Caco-2 (cell line): ENCODE measurements at regions not wholly inside any gene's neighbourhood (a gene's known extent, or its start where the extent isn't known, plus 50 kb on each side); places are given as distances from the start of the nearest gene placed in this dataset.

Experiments used
- BruUV-seq: library from RNA; stranded (reverse); fragments of 400-500 nt; replicated peaks from 2 replicates; lab custom pipeline; 2021; lab: Mats Ljungman, UMichigan
- CTCF ChIA-PET: fragments of 300-600 bp; sonication (Branson Sonifier 250); formaldehyde crosslinking; loops from one replicate; lab custom pipeline; 2022; ENCODE audit warnings: antibody characterized with exemption; lab: Charles Lee
- POLR2A ChIA-PET: fragments of 300-600 bp; sonication (Branson Sonifier 250); formaldehyde crosslinking; loops from one replicate; lab custom pipeline; 2022; ENCODE audit warnings: antibody characterized with exemption; lab: Charles Lee
- DNase-seq, 2 experiments: peaks; one replicate each; pipeline versions ENCODE4 v3.0.0 to v3.0.0-alpha.2; 2020 to 2022
- H3K27me3 ChIP-seq: replicated peaks from 2 replicates; pipeline ENCODE4 v1.6.0; 2011; ENCODE audit warnings: low read length; ENCODE audit not compliant: control insufficient read depth, insufficient read depth
- H3K36me3 ChIP-seq: 2 replicates; pipeline ENCODE4 v1.5.1; 2011; ENCODE audit warnings: low read length; ENCODE audit not compliant: control insufficient read depth, insufficient read depth
- H3K4me1 ChIP-seq: fragments of 250-450 bp; sonication (Bioruptor Pico); 2 replicates; pipeline ENCODE4 v1.5.1; 2020; ENCODE audit warnings: mild to moderate bottlenecking
- H3K4me3 ChIP-seq: 2 replicates; pipeline ENCODE4 v1.5.1; 2011; ENCODE audit warnings: low read depth, mild to moderate bottlenecking, control low read depth, low read length
- H3K9me3 ChIP-seq: fragments of 250-450 bp; sonication (Bioruptor Pico); 2 replicates; pipeline ENCODE4 v1.5.1; 2020; ENCODE audit warnings: mild to moderate bottlenecking, moderate library complexity
- H3K27ac Mint-ChIP-seq: one replicate; pipeline ENCODE4 v1.8.0; 2022; ENCODE audit warnings: mixed read lengths; ENCODE audit not compliant: unreplicated experiment
- H3K27me3 Mint-ChIP-seq: one replicate; pipeline ENCODE4 v1.8.0; 2022; ENCODE audit warnings: mixed read lengths; ENCODE audit not compliant: insufficient read depth, unreplicated experiment
- H3K36me3 Mint-ChIP-seq: one replicate; pipeline ENCODE4 v1.8.0; 2022; ENCODE audit warnings: mild to moderate bottlenecking, mixed read lengths; ENCODE audit not compliant: insufficient read depth, unreplicated experiment
- H3K4me1 Mint-ChIP-seq: one replicate; pipeline ENCODE4 v1.8.0; 2022; ENCODE audit warnings: low read depth, mixed read lengths; ENCODE audit not compliant: unreplicated experiment
- H3K4me3 Mint-ChIP-seq: one replicate; pipeline ENCODE4 v1.8.0; 2022; ENCODE audit warnings: mild to moderate bottlenecking, moderate library complexity, mixed read lengths; ENCODE audit not compliant: unreplicated experiment
- H3K9me3 Mint-ChIP-seq: one replicate; pipeline ENCODE4 v1.8.0; 2022; ENCODE audit warnings: mixed read lengths; ENCODE audit not compliant: unreplicated experiment
- CTCF ChIP-seq, 2 experiments: fragments of 200-600 bp in 1 of 2; IDR thresholded peaks; 1 replicate in 1 of 2; 2 replicates in 1 of 2; pipeline versions ENCODE4 v1.5.1 to v1.8.0; 2011 to 2022; ENCODE audit warnings: antibody characterized with exemption in 1 of 2, control low read depth in 1 of 2, inconsistent platforms in 1 of 2, low read depth in 1 of 2, low read length in 1 of 2, mild to moderate bottlenecking in 1 of 2, moderate library complexity in 1 of 2; ENCODE audit not compliant: insufficient read depth in 1 of 2, severe bottlenecking in 1 of 2, unreplicated experiment in 1 of 2
- intact Hi-C: fragments of 100-400 bp; cut with micrococcal nuclease; formaldehyde crosslinking; loops from one replicate; pipeline ENCODE4 v1.10.0; 2022; ENCODE audit not compliant: unreplicated experiment

DNA sequence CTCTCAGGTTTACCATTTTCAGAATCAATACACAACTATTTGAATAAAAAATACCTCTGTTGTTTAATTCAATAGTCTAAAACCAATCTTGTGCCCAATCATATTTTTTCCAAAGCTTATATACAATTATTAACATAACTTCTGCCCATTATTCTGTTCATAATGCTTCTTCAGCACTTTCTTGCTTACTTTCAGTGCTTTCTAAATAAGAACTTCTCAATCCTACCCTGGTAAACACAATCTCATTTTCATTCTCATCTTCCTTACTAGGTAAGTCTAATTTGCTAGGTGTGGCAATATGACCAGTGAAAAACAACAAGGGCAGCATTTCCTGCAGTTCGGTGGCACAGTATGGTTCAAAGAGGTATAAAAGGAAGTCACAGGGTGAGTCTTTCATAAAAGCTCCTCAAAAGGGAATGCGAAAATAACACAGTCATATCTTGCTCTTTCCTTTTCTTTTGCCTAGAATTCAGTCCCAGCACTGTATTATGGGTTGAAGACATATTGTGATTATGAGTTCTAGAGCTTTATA, 103.5 kb downstream of the FOXG1 start:
- H3K36me3 ChIP-seq = no peaks in the 10 kb centered on the region
- H3K36me3 Mint-ChIP-seq = no peaks in the 10 kb centered on the region
- BruUV-seq = no TSS peak
- H3K27ac Mint-ChIP-seq = no peak overlapping the region
- no peaks in the 10 kb centered on the region for H3K9me3 ChIP-seq
- no peaks in the 10 kb centered on the region for H3K4me1 Mint-ChIP-seq
- no peak for DNase-seq
- no peak overlapping the region for H3K4me3 ChIP-seq
- intact Hi-C loops = no loop called here
- H3K27me3 Mint-ChIP-seq = peaks cover 3% of the 10 kb centered on the region
- no peak overlapping the region for H3K4me3 Mint-ChIP-seq
- TF ChIP-seq CTCF (IDR thresholded peaks at IDR 0.05; ENCODE audit: insufficient read depth in 1 of 2, low read depth in 1 of 2, low read length in 1 of 2, severe bottlenecking in 1 of 2, unreplicated experiment in 1 of 2) = no peak
- no peaks in the 10 kb centered on the region for H3K9me3 Mint-ChIP-seq
- POLR2A ChIA-PET = no interaction called here
- H3K4me1 ChIP-seq = no peaks in the 10 kb centered on the region
- CTCF ChIA-PET = no interaction called here
- no peaks in the 10 kb centered on the region for H3K27me3 ChIP-seq

GRCh38 chr14:28875934-28876571, 109.5 kb downstream of the FOXG1 start:
- no peaks in the 10 kb centered on the region for H3K4me1 ChIP-seq
- ChIA-PET CTCF (no interaction called here), POLR2A (no interaction called here)
- Mint-ChIP-seq H3K4me3 (no peak overlapping the region), H3K4me1 (no peaks in the 10 kb centered on the region), H3K27me3 (no peaks in the 10 kb centered on the region), H3K9me3 (no peaks in the 10 kb centered on the region), H3K36me3 (no peaks in the 10 kb centered on the region), H3K27ac (no peak overlapping the region)
- no peak for TF ChIP-seq CTCF (IDR thresholded peaks at IDR 0.05; ENCODE audit: insufficient read depth in 1 of 2, low read depth in 1 of 2, low read length in 1 of 2, severe bottlenecking in 1 of 2, unreplicated experiment in 1 of 2)
- no peaks in the 10 kb centered on the region for H3K27me3 ChIP-seq
- no peak overlapping the region for H3K4me3 ChIP-seq
- no peaks in the 10 kb centered on the region for H3K36me3 ChIP-seq
- BruUV-seq = no TSS peak
- DNase-seq = no peak
- intact Hi-C loops = no loop called here
- H3K9me3 ChIP-seq = no peaks in the 10 kb centered on the region

DNA sequence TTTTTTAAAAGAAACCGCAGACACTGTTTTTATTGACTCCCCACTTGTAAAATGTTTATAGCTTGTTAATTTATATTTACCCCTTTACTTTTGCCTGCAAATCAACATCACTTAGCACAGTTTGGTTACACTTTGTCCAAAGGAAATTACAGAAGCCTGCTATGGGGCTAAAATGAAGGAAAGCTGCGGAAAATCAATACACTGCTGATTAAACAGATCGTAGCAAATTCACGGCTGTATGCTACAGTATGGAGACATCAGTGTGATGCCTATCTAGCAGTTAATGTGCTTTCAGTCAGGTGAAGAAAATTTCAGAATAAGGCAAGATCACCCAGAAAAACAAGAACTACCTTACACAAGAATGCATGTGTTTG, 110.0 kb downstream of the FOXG1 start:
- intact Hi-C loops = no loop called here
- no TSS peak for BruUV-seq
- no peaks in the 10 kb centered on the region for H3K9me3 ChIP-seq
- no peaks in the 10 kb centered on the region for H3K4me1 Mint-ChIP-seq
- H3K4me3 ChIP-seq = no peak overlapping the region
- H3K27ac Mint-ChIP-seq = no peak overlapping the region
- POLR2A ChIA-PET = no interaction called here
- H3K36me3 ChIP-seq = no peaks in the 10 kb centered on the region
- no peaks in the 10 kb centered on the region for H3K36me3 Mint-ChIP-seq
- TF ChIP-seq CTCF (IDR thresholded peaks at IDR 0.05; ENCODE audit: insufficient read depth in 1 of 2, low read depth in 1 of 2, low read length in 1 of 2, severe bottlenecking in 1 of 2, unreplicated experiment in 1 of 2) = no peak
- no peak overlapping the region for H3K4me3 Mint-ChIP-seq
- H3K9me3 Mint-ChIP-seq = no peaks in the 10 kb centered on the region
- no peaks in the 10 kb centered on the region for H3K27me3 Mint-ChIP-seq
- CTCF ChIA-PET = no interaction called here
- H3K4me1 ChIP-seq = no peaks in the 10 kb centered on the region
- H3K27me3 ChIP-seq = no peaks in the 10 kb centered on the region
- DNase-seq = no peak
